GM12878 (cell line): ENCODE measurements at regions not wholly inside any gene's neighbourhood (a gene's known extent, or its start where the extent isn't known, plus 50 kb on each side); places are given as distances from the start of the nearest gene placed in this dataset.

ENCODE experiments used
- ATAC-seq: fragments of 200-7000 bp; cut with Tn5 transposase; 3 replicates; pipeline ENCODE4 v1.9.1; 2020; ENCODE audit warnings: mild to moderate bottlenecking, moderate library complexity
- BruUV-seq: library from RNA; stranded (reverse); fragments of 400-500 nt; replicated peaks from 2 replicates; lab custom pipeline; 2021; lab: Mats Ljungman, UMichigan
- CTCF ChIA-PET: fragments of 300-600 bp; sonication (Branson Sonifier 250); formaldehyde crosslinking; extraction: SDS; loops from one replicate; lab custom pipeline; 2021; ENCODE audit warnings: inconsistent platforms; lab: Yijun Ruan, JAX
- POLR2A ChIA-PET: fragments of 350-600 bp; formaldehyde crosslinking; extraction: SDS; loops from one replicate; lab custom pipeline; 2021; ENCODE audit warnings: inconsistent platforms; lab: Charles Lee
- RAD21 ChIA-PET: fragments of 300-600 bp; sonication (Branson Sonifier 250); formaldehyde crosslinking; loops from one replicate; lab custom pipeline; 2023; ENCODE audit warnings: antibody characterized with exemption; ENCODE audit not compliant: unreplicated experiment; lab: Charles Lee
- SMC1A ChIA-PET: fragments of 300-600 bp; sonication (Branson Sonifier 250); formaldehyde crosslinking; loops from one replicate; lab custom pipeline; 2023; ENCODE audit not compliant: unreplicated experiment, uncharacterized antibody; lab: Charles Lee
- DNase-seq: peaks from one replicate; pipeline ENCODE4 v3.0.0-alpha.2; 2011; ENCODE audit warnings: low read depth, low spot score
- FAIRE-seq: peaks from 3 replicates; lab custom pipeline; 2011; peaks lifted over from hg19 to GRCh38; lab: Jason Lieb, UNC
- H2AFZ ChIP-seq: 2 replicates; pipeline ENCODE4 v1.6.0; 2011; ENCODE audit warnings: low read depth, low read length, control low read depth; ENCODE audit not compliant: control insufficient read depth
- H3K27ac ChIP-seq: 2 replicates; pipeline ENCODE4 v1.5.1; 2011; ENCODE audit warnings: control low read depth; ENCODE audit not compliant: control insufficient read depth, insufficient read depth
- H3K27me3 ChIP-seq, 2 experiments: replicated peaks in 1 of 2; 2 replicates each; pipeline versions ENCODE4 v1.6.0 to v1.6.1; 2011; ENCODE audit warnings: low read length in 1 of 2; ENCODE audit not compliant: control insufficient read depth in 2 of 2, insufficient read depth in 2 of 2
- H3K36me3 ChIP-seq, 2 experiments: 2 replicates each; pipeline ENCODE4 v1.5.1; 2011; ENCODE audit warnings: low read length in 1 of 2; ENCODE audit not compliant: control insufficient read depth in 2 of 2, insufficient read depth in 2 of 2
- H3K4me1 ChIP-seq: 2 replicates; pipeline ENCODE4 v1.6.1; 2011; ENCODE audit warnings: mild to moderate bottlenecking, low read length, moderate library complexity, mixed read lengths; ENCODE audit not compliant: control insufficient read depth, insufficient read depth
- H3K4me2 ChIP-seq: 2 replicates; pipeline ENCODE4 v1.6.0; 2011; ENCODE audit warnings: control low read depth; ENCODE audit not compliant: control insufficient read depth, insufficient read depth
- H3K4me3 ChIP-seq: fragments of 200-600 bp; sonication (generic); 2 replicates; pipeline ENCODE4 v1.5.1; 2016
- H3K79me2 ChIP-seq: 2 replicates; pipeline ENCODE4 v1.6.0; 2011; ENCODE audit warnings: low read length; ENCODE audit not compliant: control insufficient read depth, insufficient read depth
- H3K9ac ChIP-seq: 2 replicates; pipeline ENCODE4 v1.8.0; 2011; ENCODE audit warnings: low read length, control low read depth, mixed read lengths; ENCODE audit not compliant: control insufficient read depth, insufficient read depth
- H3K9me3 ChIP-seq: replicated peaks from 3 replicates; pipeline ENCODE4 v1.5.1; 2011; ENCODE audit warnings: mild to moderate bottlenecking, low read length; ENCODE audit not compliant: control insufficient read depth, insufficient read depth
- H4K20me1 ChIP-seq: 2 replicates; pipeline ENCODE4 v1.6.0; 2011; ENCODE audit not compliant: control insufficient read depth, insufficient read depth
- ATF7 ChIP-seq: fragments of 450-650 bp; IDR thresholded peaks from 2 replicates; pipeline ENCODE4 v1.6.1; 2016; ENCODE audit warnings: low read depth, mild to moderate bottlenecking
- BRCA1 ChIP-seq: IDR thresholded peaks from 2 replicates; pipeline ENCODE4 v1.6.1; 2011; ENCODE audit warnings: low read depth, low read length, improper control_type of control experiment
- JUND ChIP-seq: IDR thresholded peaks from 2 replicates; pipeline ENCODE4 v1.6.1; 2012; ENCODE audit warnings: low read depth, mild to moderate bottlenecking, low read length, improper control_type of control experiment, moderate library complexity
- SPI1 ChIP-seq: IDR thresholded peaks from 2 replicates; pipeline ENCODE4 v1.6.1; 2011; ENCODE audit warnings: low read depth, mild to moderate bottlenecking, low read length, moderate library complexity, borderline replicate concordance; ENCODE audit not compliant: insufficient read depth
- ZNF687 ChIP-seq: fragments of 450-650 bp; IDR thresholded peaks from 2 replicates; pipeline ENCODE4 v1.6.1; 2017; ENCODE audit warnings: mild to moderate bottlenecking, moderate library complexity
- WGBS: methylation state at CpG from one replicate; pipeline ENCODE4 v1.1.6; 2016; ENCODE audit warnings: low lambda C conversion rate; ENCODE audit not compliant: insufficient replicate concordance, insufficient coverage; ENCODE audit errors: missing lambda C conversion rate; 5-methylcytosine and 5-hydroxymethylcytosine counted together
- in situ Hi-C: fragments of 300-500 bp; cut with MboI; formaldehyde crosslinking; loops from 9 replicates; pipeline ENCODE4 v1.14.3; 2018; ENCODE audit warnings: mixed read lengths
- intact Hi-C: fragments of 100-400 bp; cut with micrococcal nuclease; formaldehyde crosslinking; loops from one replicate; pipeline ENCODE4 v1.14.2; 2022; ENCODE audit not compliant: unreplicated experiment

GRCh38 chrX:127324128-127324527 is 504.6 kb downstream of the PRR32 start:
- ChIA-PET RAD21 (no interaction called here), CTCF (no interaction called here), POLR2A (no interaction called here), SMC1A (interaction anchor here (1.0 kb wide), 1 partner anchor 10 kb away, joined by 3 read pairs; no protein-coding TSS in a partner anchor)
- Histone ChIP-seq H3K9me3 (no peaks in the 10 kb centered on the region), H3K4me2 (no peak overlapping the region), H2AFZ (no peak overlapping the region), H3K27me3 (no peaks in the 10 kb centered on the region), H3K4me3 (no peak overlapping the region), H3K79me2 (no peaks in the 10 kb centered on the region), H4K20me1 (no peaks in the 10 kb centered on the region), H3K9ac (no peak overlapping the region), H3K27ac (no peak overlapping the region), H3K36me3 (no peaks in the 10 kb centered on the region), H3K4me1 (no peaks in the 10 kb centered on the region)
- no peak for DNase-seq
- no TSS peak for BruUV-seq
- no peak for FAIRE-seq
- in situ Hi-C loops (no loop called here), intact Hi-C loops (no loop called here)
- no peak for TF ChIP-seq JUND
- peak; percentile 53; the same call in 1 of the 2 replicates for TF ChIP-seq ATF7
- no peak for TF ChIP-seq ZNF687
- no peak for TF ChIP-seq SPI1
- TF ChIP-seq BRCA1 = no peak
- 62% methylated on average over 4 of the region's 4 CpGs for WGBS
- no peak for ATAC-seq
